OCI-LY1 (cell line): ENCODE measurements at regions not wholly inside any gene's neighbourhood (a gene's known extent, or its start where the extent isn't known, plus 50 kb on each side); places are given as distances from the start of the nearest gene placed in this dataset.

Experiments
- H2AFZ ChIP-seq: fragments of 200-600 bp; sonication (generic), shearing (Covaris generic); 2 replicates; pipeline ENCODE4 v1.6.0; 2014; ENCODE audit warnings: antibody characterized with exemption, mild to moderate bottlenecking, low read length
- H3F3A ChIP-seq: fragments of 200-600 bp; sonication (generic), shearing (Covaris generic); 2 replicates; pipeline ENCODE4 v1.6.0; 2014; ENCODE audit warnings: mild to moderate bottlenecking, antibody characterized with exemption, low read length, moderate library complexity; ENCODE audit not compliant: insufficient read depth
- H3K27ac ChIP-seq: fragments of 200-600 bp; sonication (generic); 2 replicates; pipeline ENCODE4 v1.5.1; 2014; ENCODE audit warnings: low read length, mixed run types, mild to moderate bottlenecking, low read depth; ENCODE audit not compliant: poor library complexity, severe bottlenecking
- H3K27me3 ChIP-seq: fragments of 200-600 bp; sonication (generic); 2 replicates; pipeline ENCODE4 v1.6.0; 2014; ENCODE audit warnings: antibody characterized with exemption, mild to moderate bottlenecking, low read length, moderate library complexity; ENCODE audit not compliant: insufficient read depth
- H3K36me3 ChIP-seq: fragments of 200-600 bp; sonication (generic); 2 replicates; pipeline ENCODE4 v1.6.1; 2014; ENCODE audit warnings: mild to moderate bottlenecking, antibody characterized with exemption, low read length, moderate library complexity, mixed read lengths; ENCODE audit not compliant: insufficient read depth
- H3K4me1 ChIP-seq: fragments of 200-600 bp; sonication (generic); 2 replicates; pipeline ENCODE4 v1.5.1; 2014; ENCODE audit warnings: mild to moderate bottlenecking, low read length, moderate library complexity; ENCODE audit not compliant: insufficient read depth, severe bottlenecking
- H3K4me2 ChIP-seq: fragments of 200-600 bp; sonication (generic), shearing (Covaris generic); 2 replicates; pipeline ENCODE4 v1.6.1; 2014; ENCODE audit warnings: low read length
- H3K4me3 ChIP-seq: fragments of 200-600 bp; sonication (generic); 2 replicates; pipeline ENCODE4 v1.5.1; 2014; ENCODE audit warnings: low read length, low read depth, mild to moderate bottlenecking, mixed read lengths; ENCODE audit not compliant: poor library complexity, severe bottlenecking
- H3K79me2 ChIP-seq: fragments of 200-600 bp; shearing (Covaris generic); 2 replicates; pipeline ENCODE4 v1.6.1; 2016; ENCODE audit warnings: mixed run types, low read length, mixed read lengths; ENCODE audit not compliant: insufficient read depth
- H3K9ac ChIP-seq: fragments of 200-600 bp; sonication (generic), shearing (Covaris generic); 2 replicates; pipeline ENCODE4 v1.6.1; 2014; ENCODE audit warnings: mild to moderate bottlenecking, low read length, mixed read lengths
- H3K9me2 ChIP-seq: fragments of 200-600 bp; sonication (generic), shearing (Covaris generic); 2 replicates; pipeline ENCODE4 v1.6.1; 2014; ENCODE audit warnings: low read depth, mild to moderate bottlenecking, low read length, mixed read lengths
- H3K9me3 ChIP-seq: fragments of 200-600 bp; shearing (Covaris generic); 2 replicates; pipeline ENCODE4 v1.6.1; 2014; ENCODE audit warnings: low read length, mixed read lengths
- H4K20me1 ChIP-seq: fragments of 200-600 bp; sonication (generic), shearing (Covaris generic); 2 replicates; pipeline ENCODE4 v1.6.0; 2016; ENCODE audit warnings: mild to moderate bottlenecking, low read length; ENCODE audit not compliant: insufficient read depth
- CTCF ChIP-seq: fragments of 200-600 bp; sonication (generic), shearing (Covaris generic); IDR thresholded peaks from 2 replicates; pipeline ENCODE4 v1.5.1; 2017; ENCODE audit warnings: mild to moderate bottlenecking, antibody characterized with exemption, low read length, moderate library complexity, mixed read lengths
- EZH2 ChIP-seq: fragments of 200-600 bp; sonication (generic), shearing (Covaris generic); IDR thresholded peaks from 2 replicates; pipeline ENCODE4 v1.8.0; 2017; ENCODE audit warnings: borderline replicate concordance, mixed run types, mild to moderate bottlenecking, antibody characterized with exemption, low read length, moderate library complexity, mixed read lengths

GRCh38 chr20:8073024-8073832 lies 53.7 kb upstream of the TMX4 start:
- Histone ChIP-seq H3K27me3 (no peaks in the 10 kb centered on the region), H3K4me2 (peak overlapping the region; percentile 17; the same call in 1 of the 2 replicates), H2AFZ (peak overlapping the region; percentile 88), H3K4me3 (no peak overlapping the region), H3K79me2 (no peaks in the 10 kb centered on the region), H3K9ac (0 out of 2 replicates have a peak overlapping the region, but pooled peaks have one; percentile 29), H3K4me1 (peaks cover 9% of the 10 kb centered on the region), H3K27ac (peak overlapping the region; percentile 26), H3K9me3 (no peaks in the 10 kb centered on the region), H3K9me2 (no peaks in the 10 kb centered on the region), H4K20me1 (no peaks in the 10 kb centered on the region), H3K36me3 (no peaks in the 10 kb centered on the region), H3F3A (no peaks in the 10 kb centered on the region)
- TF ChIP-seq EZH2 (no peak), CTCF (no peak)

- peaks cover 9% of the 10 kb centered on the region for H3K4me1 ChIP-seq
- H3K79me2 ChIP-seq, result no peaks in the 10 kb centered on the region
- no peaks in the 10 kb centered on the region for H3F3A ChIP-seq
- no peaks in the 10 kb centered on the region for H4K20me1 ChIP-seq
- H3K4me2 ChIP-seq, result no peak overlapping the region
- no peak overlapping the region for H3K27ac ChIP-seq
- no peaks in the 10 kb centered on the region for H3K36me3 ChIP-seq
- no peak overlapping the region for H3K9ac ChIP-seq
- TF ChIP-seq CTCF, result no peak
- TF ChIP-seq EZH2, result no peak
- no peak overlapping the region for H3K4me3 ChIP-seq
- no peaks in the 10 kb centered on the region for H3K27me3 ChIP-seq
- no peaks in the 10 kb centered on the region for H3K9me2 ChIP-seq
- peak overlapping the region; percentile 58; the same call in 1 of the 2 replicates for H2AFZ ChIP-seq
- no peaks in the 10 kb centered on the region for H3K9me3 ChIP-seq
These were observed 55.4 kb upstream of the TMX4 start for GRCh38 chr20:8074931-8075330.

- TF ChIP-seq EZH2, result no peak
- TF ChIP-seq CTCF, result no peak
These were observed 55.5 kb upstream of the PLCB1 start for GRCh38 chr20:8076306-8077136.

More at GRCh38 chr20:8076306-8077136, 55.5 kb upstream of the PLCB1 start:
- Histone ChIP-seq H3K9me2 (no peaks in the 10 kb centered on the region), H3K4me1 (peaks cover 9% of the 10 kb centered on the region), H3K79me2 (no peaks in the 10 kb centered on the region), H3K4me3 (no peak overlapping the region), H3F3A (no peaks in the 10 kb centered on the region), H3K9ac (no peak overlapping the region), H3K27me3 (no peaks in the 10 kb centered on the region), H3K4me2 (no peak overlapping the region), H3K9me3 (no peaks in the 10 kb centered on the region), H2AFZ (no peak overlapping the region), H3K36me3 (no peaks in the 10 kb centered on the region), H4K20me1 (no peaks in the 10 kb centered on the region), H3K27ac (no peak overlapping the region)
